ENCODE measurements at regions not wholly inside any gene's neighbourhood (a gene's known extent, or its start where the extent isn't known, plus 50 kb on each side); places are given as distances from the start of the nearest gene placed in this dataset.
A peak's percentile ranks its signal among the peaks of the same experiment; 100 is the strongest.

DNA sequence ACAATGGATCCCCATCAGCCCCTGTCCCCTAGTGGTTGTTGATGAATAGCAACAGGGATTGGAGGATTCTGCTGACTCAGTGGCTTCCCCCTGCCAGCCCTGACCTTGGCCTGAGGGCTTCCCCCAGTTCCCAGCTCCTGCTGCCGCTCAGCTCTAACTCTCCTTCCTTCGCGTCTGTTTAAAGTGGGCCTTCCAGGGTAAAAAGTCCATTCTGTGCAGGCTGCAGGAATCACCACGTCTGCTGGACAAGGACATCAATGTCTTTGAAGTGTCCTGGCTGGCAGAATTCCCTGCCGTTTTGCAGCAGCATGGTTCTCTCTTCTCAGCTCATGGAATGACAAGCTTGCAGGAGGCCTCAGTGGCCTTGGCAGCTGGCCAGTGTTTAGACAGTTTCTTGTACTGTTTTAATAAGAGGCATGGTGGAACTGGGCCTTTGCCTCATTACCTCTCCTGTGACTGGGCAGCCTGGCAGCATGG is 152.5 kb upstream of the STX18 start:
- WGBS (ENCODE audit: low lambda C conversion rate, missing lambda C conversion rate), result 16% methylated on average over 5 of the region's 5 CpGs
- no peaks in the 10 kb centered on the region for H3K9me2 ChIP-seq (replicated peaks; ENCODE audit: insufficient read depth)
- no peak overlapping the region for H2AFZ ChIP-seq
- H3K27ac ChIP-seq, result peak overlapping the region; percentile 60
- no peak overlapping the region for H3K4me3 ChIP-seq
- H4K20me1 ChIP-seq (ENCODE audit: insufficient read depth, poor library complexity, severe bottlenecking), result no peaks in the 10 kb centered on the region
- no peaks in the 10 kb centered on the region for H3K27me3 ChIP-seq
- H3K4me1 ChIP-seq (ENCODE audit: insufficient read depth), result peaks cover 31% of the 10 kb centered on the region
- peak overlapping the region; percentile 46 for H3K4me2 ChIP-seq
- no peaks in the 10 kb centered on the region for H3K9me3 ChIP-seq (ENCODE audit: low read depth)
- no peaks in the 10 kb centered on the region for H3K36me3 ChIP-seq (replicated peaks; ENCODE audit: insufficient read depth, low read depth)
- TF ChIP-seq, protein P1, sequence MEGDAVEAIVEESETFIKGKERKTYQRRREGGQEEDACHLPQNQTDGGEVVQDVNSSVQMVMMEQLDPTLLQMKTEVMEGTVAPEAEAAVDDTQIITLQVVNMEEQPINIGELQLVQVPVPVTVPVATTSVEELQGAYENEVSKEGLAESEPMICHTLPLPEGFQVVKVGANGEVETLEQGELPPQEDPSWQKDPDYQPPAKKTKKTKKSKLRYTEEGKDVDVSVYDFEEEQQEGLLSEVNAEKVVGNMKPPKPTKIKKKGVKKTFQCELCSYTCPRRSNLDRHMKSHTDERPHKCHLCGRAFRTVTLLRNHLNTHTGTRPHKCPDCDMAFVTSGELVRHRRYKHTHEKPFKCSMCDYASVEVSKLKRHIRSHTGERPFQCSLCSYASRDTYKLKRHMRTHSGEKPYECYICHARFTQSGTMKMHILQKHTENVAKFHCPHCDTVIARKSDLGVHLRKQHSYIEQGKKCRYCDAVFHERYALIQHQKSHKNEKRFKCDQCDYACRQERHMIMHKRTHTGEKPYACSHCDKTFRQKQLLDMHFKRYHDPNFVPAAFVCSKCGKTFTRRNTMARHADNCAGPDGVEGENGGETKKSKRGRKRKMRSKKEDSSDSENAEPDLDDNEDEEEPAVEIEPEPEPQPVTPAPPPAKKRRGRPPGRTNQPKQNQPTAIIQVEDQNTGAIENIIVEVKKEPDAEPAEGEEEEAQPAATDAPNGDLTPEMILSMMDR (IDR thresholded peaks at IDR 0.05; ENCODE audit: poor library complexity), result peak; percentile 24
- no peak for TF ChIP-seq EZH2phosphoT487 (IDR thresholded peaks at IDR 0.05; ENCODE audit: low read depth, severe bottlenecking, unreplicated experiment)
- peak; percentile 70 for DNase-seq (ENCODE audit: low spot score)
- no peaks in the 10 kb centered on the region for H3K79me2 ChIP-seq

DNA sequence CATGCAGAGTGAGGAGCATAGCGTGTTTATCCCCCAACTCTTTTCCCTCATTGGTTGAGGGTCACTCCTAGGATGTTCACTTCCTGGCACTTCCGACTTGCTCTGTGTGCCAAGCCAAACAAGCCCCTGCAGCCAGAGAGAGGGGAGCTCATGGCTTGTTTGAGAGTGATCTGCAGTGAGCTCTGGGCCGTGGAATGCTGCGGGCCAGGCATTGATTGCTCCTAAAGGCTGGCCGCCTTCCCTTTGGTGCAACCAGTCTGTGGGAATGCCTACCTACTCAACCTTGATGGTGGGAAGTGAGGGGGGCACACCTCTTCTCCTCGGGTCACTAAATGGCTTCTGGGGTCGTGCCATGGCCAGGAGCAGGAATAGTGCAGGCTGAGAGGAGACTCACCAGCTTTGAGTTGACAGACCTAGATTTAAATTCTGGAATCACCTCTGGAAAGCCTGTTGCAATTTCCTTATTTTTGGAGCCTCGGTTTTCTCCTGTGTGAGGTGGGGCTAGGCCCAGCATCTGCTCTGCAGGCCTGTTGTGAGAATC is 152.0 kb upstream of the STX18 start:
- WGBS (ENCODE audit: low lambda C conversion rate, missing lambda C conversion rate), result 83% methylated on average over 8 of the region's 8 CpGs
- Histone ChIP-seq H3K27me3 (no peaks in the 10 kb centered on the region), H3K27ac (peak overlapping the region; percentile 60), H3K79me2 (no peaks in the 10 kb centered on the region), H3K4me3 (no peak overlapping the region), H2AFZ (no peak overlapping the region), H3K9me2 (replicated peaks; ENCODE audit: insufficient read depth) (no peaks in the 10 kb centered on the region), H4K20me1 (ENCODE audit: insufficient read depth, poor library complexity, severe bottlenecking) (no peaks in the 10 kb centered on the region), H3K36me3 (replicated peaks; ENCODE audit: insufficient read depth, low read depth) (no peaks in the 10 kb centered on the region), H3K4me2 (peak overlapping the region; percentile 46), H3K4me1 (ENCODE audit: insufficient read depth) (peaks cover 29% of the 10 kb centered on the region), H3K9me3 (ENCODE audit: low read depth) (no peaks in the 10 kb centered on the region)
- TF ChIP-seq EZH2 (IDR thresholded peaks at IDR 0.05; ENCODE audit: borderline replicate concordance) (no peak), EZH2phosphoT487 (IDR thresholded peaks at IDR 0.05; ENCODE audit: low read depth, severe bottlenecking, unreplicated experiment) (no peak)
- TF ChIP-seq, protein P1 (IDR thresholded peaks at IDR 0.05; ENCODE audit: poor library complexity), result no peak
- DNase-seq (ENCODE audit: low spot score), result no peak

DNA sequence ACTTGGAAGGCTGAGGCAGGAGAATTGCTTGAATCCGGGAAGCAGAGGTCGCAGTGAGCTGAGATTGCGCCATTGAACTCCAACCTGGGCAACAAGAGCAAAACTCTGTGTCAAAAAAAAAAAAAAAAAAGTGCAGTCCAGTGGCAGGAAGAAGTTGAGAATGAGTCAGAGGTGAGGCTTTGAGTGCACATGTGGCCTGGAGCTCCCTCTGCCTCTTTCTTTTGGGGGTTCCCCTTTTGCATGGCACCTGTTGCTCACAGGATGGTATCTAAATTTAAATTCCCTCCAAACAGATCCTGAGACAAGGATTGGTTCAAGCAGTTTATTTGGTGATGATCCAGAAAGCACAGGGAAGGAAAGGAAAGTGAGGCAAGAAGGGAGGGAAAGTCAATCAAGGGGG is 151.4 kb upstream of the STX18 start:
- 90% methylated on average over 3 of the region's 3 CpGs for WGBS (ENCODE audit: low lambda C conversion rate, missing lambda C conversion rate)
- peaks cover 28% of the 10 kb centered on the region for H3K4me1 ChIP-seq (ENCODE audit: insufficient read depth)
- DNase-seq (ENCODE audit: low spot score), result no peak
- H3K79me2 ChIP-seq, result no peaks in the 10 kb centered on the region
- no peaks in the 10 kb centered on the region for H4K20me1 ChIP-seq (ENCODE audit: insufficient read depth, poor library complexity, severe bottlenecking)
- H3K27ac ChIP-seq, result peak overlapping the region; percentile 60
- H3K4me3 ChIP-seq, result no peak overlapping the region
- no peak overlapping the region for H2AFZ ChIP-seq
- no peaks in the 10 kb centered on the region for H3K9me3 ChIP-seq (ENCODE audit: low read depth)
- H3K27me3 ChIP-seq, result no peaks in the 10 kb centered on the region
- H3K36me3 ChIP-seq (replicated peaks; ENCODE audit: insufficient read depth, low read depth), result no peaks in the 10 kb centered on the region
- TF ChIP-seq EZH2 (IDR thresholded peaks at IDR 0.05; ENCODE audit: borderline replicate concordance), result no peak
- TF ChIP-seq EZH2phosphoT487 (IDR thresholded peaks at IDR 0.05; ENCODE audit: low read depth, severe bottlenecking, unreplicated experiment), result no peak
- TF ChIP-seq, protein P1 (IDR thresholded peaks at IDR 0.05; ENCODE audit: poor library complexity), result no peak
- no peak overlapping the region for H3K4me2 ChIP-seq
- H3K9me2 ChIP-seq (replicated peaks; ENCODE audit: insufficient read depth), result no peaks in the 10 kb centered on the region

All from hepatocyte (in vitro differentiated cells).